ENCODE measurements at regions not wholly inside any gene's neighbourhood (a gene's known extent, or its start where the extent isn't known, plus 50 kb on each side); places are given as distances from the start of the nearest gene placed in this dataset.
"Not testable (repeated sequence)": the region's sequence is repeated elsewhere in the genome, so short reads cannot be mapped to it uniquely, and the experiment has no call there.

GRCh38 chr3:67145738-67146137, 147.6 kb downstream of the KBTBD8 start:
- no peak for DNase-seq (ENCODE audit: low read depth in 2 of 2, low spot score in 1 of 2)

- DNase-seq (ENCODE audit: low read depth in 2 of 2, low spot score in 1 of 2) = no peak
Measured at GRCh38 chr3:67154429-67154828, 156.3 kb downstream of the KBTBD8 start.

- no peak for DNase-seq (ENCODE audit: low read depth in 2 of 2, low spot score in 1 of 2)
Measured at GRCh38 chr3:67167481-67167880, 169.4 kb downstream of the KBTBD8 start.

- no peak for DNase-seq (ENCODE audit: low read depth in 2 of 2, low spot score in 1 of 2)
Measured at GRCh38 chr3:67171841-67172240, 173.7 kb downstream of the KBTBD8 start.

DNA sequence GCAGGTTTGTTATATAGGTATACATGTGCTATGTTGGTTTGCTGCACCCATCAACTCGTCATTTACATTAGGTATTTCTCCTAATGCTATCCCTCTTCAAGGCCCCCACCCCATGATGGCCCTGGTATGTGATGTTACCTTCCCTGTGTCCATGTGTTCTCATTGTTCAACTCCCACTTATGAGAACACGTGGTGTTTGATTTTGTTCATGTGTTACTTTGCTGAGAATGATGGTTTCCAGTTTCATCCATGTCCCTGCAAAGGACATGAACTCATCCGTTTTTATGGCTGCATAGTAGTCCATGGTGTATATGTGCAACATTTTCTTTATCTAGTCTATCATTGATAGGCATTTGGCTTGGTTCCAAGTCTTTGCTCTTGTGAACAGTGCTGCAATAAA, 175.0 kb downstream of the KBTBD8 start:
- not testable (repeated sequence) for DNase-seq (ENCODE audit: low read depth in 2 of 2, low spot score in 1 of 2)

DNA sequence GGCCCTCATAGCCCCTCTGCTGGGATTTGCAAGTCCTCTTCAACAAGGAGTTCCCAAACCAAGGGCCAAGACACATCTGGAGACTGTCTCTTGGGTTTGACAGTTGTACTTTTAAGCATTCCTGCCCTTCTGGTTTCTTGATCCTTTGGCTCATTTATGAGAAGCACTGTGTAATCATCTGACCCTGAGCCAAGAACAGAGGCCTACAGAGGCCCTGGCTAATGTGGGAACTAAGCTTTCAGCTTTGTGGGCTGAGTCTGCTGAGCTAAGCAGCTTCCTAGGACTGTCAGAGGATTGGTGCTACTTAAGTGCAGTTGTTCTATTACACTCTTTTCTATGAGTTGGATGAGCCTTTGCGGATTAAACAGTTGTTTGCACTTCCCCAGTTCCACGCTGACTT, 178.3 kb downstream of the KBTBD8 start:
- DNase-seq (ENCODE audit: low read depth in 2 of 2, low spot score in 1 of 2) = no peak

DNA sequence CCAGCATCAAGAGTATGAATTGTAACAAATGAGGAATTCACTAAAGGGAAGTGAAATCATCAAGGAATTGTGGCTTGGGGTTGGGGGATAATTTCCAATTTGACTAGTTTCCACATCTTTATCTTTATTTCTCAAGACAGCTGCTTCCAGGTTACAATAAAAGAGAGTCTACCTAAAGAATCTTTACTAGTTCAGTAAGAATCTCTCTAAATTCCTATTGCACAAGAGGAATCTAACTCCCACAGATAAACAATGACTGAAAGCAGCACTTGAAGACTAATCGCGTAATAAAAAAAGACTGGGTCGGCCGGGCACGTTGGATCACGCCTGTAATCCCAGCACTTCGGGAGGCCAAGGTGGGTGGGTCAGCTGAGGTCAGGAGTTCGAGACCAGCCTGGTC, 194.4 kb downstream of the KBTBD8 start:
- DNase-seq (ENCODE audit: low read depth in 2 of 2, low spot score in 1 of 2) = no peak

DNA sequence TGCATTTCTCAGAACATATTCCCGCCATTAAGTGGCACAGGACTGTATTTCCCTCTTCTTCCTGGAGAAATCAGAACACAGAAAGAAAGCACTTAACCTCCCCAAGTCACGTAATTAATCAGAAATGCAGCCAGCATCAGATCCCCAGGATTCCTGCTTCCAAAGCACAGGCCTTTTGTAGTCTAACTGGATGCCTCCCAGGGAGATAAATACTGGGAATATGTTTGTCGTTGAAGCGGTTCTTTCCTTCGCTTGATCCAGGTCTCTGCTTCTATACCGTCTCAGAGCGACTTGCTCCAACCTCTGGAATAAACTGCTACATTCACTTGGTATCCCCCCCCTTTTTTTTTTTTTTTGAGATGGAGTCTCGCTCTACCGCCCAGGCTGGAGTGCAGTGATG, 198.6 kb downstream of the KBTBD8 start:
- no peak for DNase-seq (ENCODE audit: low read depth in 2 of 2, low spot score in 1 of 2)

- no peak for DNase-seq (ENCODE audit: low read depth in 2 of 2, low spot score in 1 of 2)
Measured at GRCh38 chr3:67198374-67198773, 200.3 kb downstream of the KBTBD8 start.

DNA sequence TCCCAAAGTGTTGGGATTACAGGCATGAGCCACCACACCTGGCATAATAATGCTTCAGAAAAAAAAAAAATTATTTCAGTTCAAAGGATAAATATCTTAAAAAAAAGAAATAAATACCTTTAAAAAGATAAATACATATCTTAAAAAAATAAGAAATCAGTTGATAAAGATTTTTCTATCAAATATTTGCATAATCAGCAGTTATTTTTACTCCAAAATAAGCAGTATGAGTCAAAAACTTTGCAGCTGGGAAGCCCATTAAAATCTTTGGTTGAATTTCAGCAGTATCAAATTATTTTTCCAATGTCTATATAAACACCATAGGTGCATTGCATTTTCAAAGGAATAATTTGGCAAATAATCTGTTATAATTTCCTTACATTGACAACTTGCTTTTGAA, 202.5 kb downstream of the KBTBD8 start:
- DNase-seq (ENCODE audit: low read depth in 2 of 2, low spot score in 1 of 2) = no peak

GRCh38 chr3:67201026-67201425, 202.9 kb downstream of the KBTBD8 start:
- no peak for DNase-seq (ENCODE audit: low read depth in 2 of 2, low spot score in 1 of 2)

DNA sequence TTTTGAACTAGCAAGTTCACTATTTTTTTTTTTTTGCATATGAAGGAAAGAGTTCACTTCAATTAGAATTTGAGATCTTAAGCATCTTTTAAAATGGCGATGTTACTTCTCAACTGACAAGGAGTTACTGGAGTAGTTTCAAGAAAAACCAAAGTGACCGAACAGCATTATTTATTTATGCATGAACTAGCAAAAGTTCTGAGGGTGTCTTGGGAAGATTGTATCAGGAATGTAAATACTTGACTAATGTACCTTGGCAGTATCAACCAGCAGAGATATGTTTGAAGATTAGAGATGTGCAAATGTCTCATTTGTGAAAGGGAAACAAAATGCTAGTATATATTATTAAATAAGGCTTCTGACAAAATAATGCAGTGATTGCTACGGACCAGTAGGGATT, 203.9 kb downstream of the KBTBD8 start:
- no peak for DNase-seq (ENCODE audit: low read depth in 2 of 2, low spot score in 1 of 2)

- no peak for DNase-seq (ENCODE audit: low read depth in 2 of 2, low spot score in 1 of 2)
Measured at GRCh38 chr3:67204951-67205350, 206.8 kb downstream of the KBTBD8 start.

DNA sequence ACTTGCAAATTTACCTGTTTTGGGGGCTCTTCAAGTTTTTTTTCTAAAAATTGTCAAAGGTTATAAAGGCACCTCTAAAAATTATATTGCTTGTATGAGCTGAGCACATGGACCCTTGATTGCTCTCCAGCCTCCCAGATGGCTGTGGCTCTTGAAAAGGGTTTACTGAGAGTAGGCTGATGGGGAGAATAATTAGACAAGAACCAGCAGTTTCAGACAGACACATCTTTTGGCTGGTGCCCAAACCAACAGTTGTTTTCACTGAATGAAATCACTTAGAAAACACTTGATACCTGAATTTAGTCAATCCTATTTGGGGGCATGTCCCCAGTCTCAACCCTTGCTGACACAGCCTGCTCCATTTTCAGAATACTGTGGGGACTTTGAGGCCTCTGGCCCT, 217.6 kb downstream of the KBTBD8 start:
- DNase-seq (ENCODE audit: low read depth in 2 of 2, low spot score in 1 of 2) = no peak

GRCh38 chr3:67227030-67227429, 228.9 kb downstream of the KBTBD8 start:
- DNase-seq (ENCODE audit: low read depth in 2 of 2, low spot score in 1 of 2) = no peak

- DNase-seq (ENCODE audit: low read depth in 2 of 2, low spot score in 1 of 2) = no peak
Measured at GRCh38 chr3:67228136-67228535, 230.0 kb downstream of the KBTBD8 start.

DNA sequence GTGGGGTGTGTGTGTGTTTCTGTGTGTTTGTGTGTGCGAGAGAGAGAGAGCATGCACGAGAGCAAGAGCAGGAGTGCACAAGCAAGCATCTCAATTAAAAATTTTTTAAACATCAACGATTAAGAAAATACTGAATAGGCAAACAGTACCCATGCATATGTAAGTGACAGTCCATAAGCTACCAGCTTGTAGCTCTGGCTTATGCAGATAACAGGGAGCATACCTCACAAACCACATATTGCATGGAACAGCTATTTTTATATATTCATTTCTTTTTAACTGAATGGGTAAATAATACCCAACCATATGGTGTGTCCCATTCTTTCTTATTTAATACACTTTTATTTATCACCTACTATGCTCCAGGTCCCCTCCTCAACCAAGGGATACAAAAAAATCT, 234.5 kb downstream of the KBTBD8 start:
- DNase-seq (ENCODE audit: low read depth in 2 of 2, low spot score in 1 of 2) = no peak

DNA sequence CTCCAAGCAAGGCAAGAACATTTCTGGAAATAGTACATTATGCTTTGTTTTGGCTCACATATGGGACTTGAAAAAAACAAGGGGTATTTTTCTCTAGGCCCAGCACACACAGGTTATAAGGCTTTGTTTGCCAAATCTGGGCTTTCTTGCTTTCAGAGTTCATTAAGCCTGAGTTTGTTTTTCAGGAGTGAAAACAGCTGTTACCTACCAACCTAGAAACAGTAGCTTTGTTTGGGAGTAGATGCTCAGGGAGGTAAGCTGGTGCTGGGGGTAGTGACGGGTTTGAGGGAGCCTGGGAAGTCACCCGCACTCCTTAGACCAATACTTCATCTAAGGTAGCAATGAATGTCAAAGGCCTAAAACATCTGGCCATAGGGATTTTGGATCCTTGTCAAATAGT, 241.2 kb downstream of the KBTBD8 start:
- no peak for DNase-seq (ENCODE audit: low read depth in 2 of 2, low spot score in 1 of 2)

- no peak for DNase-seq (ENCODE audit: low read depth in 2 of 2, low spot score in 1 of 2)
Measured at GRCh38 chr3:67241084-67241483, 243.0 kb downstream of the KBTBD8 start.

GRCh38 chr3:67244130-67244529, 246.0 kb downstream of the KBTBD8 start:
- no peak for DNase-seq (ENCODE audit: low read depth in 2 of 2, low spot score in 1 of 2)

DNA sequence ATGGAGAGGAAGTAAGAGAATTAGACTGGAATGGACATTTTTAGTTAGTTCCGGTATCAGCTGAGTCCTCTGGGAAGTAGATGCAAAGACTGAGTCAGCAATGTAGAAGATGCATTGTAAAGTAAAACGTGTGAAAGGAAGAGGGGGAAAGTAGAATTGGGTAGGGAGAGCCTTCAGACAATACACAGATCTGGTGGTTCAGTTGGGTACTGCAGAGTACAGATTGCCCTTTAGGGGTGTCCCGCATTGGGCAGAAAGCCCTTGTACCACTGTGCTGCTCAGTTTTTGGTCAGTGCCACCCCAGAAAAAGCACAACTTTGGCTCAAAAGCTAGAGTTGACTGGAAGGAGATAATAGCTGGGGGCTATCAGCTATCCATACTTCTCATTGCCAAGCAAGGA, 247.4 kb downstream of the KBTBD8 start:
- DNase-seq (ENCODE audit: low read depth in 2 of 2, low spot score in 1 of 2) = no peak

DNA sequence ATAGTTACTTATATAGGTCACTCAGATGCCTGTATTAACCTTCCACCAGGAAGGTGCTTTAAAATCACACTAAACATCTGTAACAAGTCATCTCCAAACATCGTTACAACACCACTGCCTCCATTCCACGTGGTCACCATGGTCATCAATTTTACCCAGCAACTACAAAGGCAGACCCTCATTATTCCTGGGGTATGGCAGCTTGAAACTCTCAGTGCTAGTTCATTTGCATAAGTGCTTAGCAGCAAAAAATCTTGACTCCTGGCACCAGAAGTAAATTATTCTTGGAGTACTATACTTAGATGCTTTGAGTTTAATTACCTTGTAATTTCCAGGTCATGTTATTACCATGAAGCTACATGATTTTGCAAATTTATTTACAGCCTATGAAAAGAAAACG, 250.6 kb downstream of the KBTBD8 start:
- DNase-seq (ENCODE audit: low read depth in 2 of 2, low spot score in 1 of 2) = no peak

DNA sequence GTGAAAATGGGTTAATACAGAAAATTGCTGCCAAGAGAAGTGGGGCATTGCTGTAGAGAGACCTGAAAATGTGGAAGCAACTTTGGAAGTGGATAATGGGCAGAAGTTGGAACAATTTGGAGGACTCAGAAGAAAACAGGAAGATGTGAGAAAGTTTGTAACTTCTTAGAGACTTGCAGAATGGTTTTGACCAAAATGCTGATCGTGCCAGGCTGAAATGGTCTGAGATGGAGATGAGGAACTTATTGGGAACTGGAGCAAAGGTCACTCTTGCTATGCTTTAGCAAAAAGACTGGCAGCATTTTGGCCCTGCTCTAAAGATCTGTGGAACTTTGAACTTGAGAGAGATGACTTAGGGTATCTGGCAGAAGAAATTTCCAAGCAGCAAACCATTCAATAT, 254.8 kb downstream of the KBTBD8 start:
- DNase-seq (ENCODE audit: low read depth in 2 of 2, low spot score in 1 of 2) = not testable (repeated sequence)

DNA sequence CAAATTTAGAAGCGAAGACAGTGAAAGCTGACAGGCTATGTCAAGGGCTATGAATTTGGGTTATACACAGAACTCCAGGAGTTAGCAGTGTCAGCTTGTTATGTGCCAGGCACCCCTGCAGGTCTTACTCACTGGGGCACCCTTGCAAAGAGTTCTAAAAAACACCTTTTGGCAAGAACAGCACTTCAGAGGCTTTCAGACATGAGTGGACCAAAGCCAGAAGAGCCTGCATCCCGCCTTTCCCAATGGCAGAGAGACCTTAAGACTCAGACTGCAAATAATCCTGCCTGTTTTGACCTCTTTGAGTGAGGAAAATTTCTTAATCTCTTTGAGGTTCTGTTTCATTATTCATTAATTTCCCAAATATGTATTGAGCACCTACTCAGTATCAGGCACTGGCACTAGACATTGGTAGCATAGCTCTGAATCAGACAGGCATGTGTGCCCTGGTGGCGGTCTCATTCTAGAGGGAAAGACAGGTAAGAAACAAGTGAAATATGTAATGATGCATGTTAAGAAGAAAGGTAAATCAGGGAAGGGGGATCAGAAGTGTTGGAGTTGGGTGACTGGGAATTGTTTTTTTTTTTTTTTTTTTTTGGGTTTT, 280.0 kb downstream of the KBTBD8 start:
- DNase-seq (ENCODE audit: low read depth in 2 of 2, low spot score in 1 of 2) = no peak

All from stimulated activated CD8-positive, alpha-beta memory T cell treated with anti-CD3 and anti-CD28 coated beads, Interleukin-4, amount 100 ng/mL, for 1 hour (primary cell).